GM23338 (cell line): ENCODE measurements at regions not wholly inside any gene's neighbourhood (a gene's known extent, or its start where the extent isn't known, plus 50 kb on each side); places are given as distances from the start of the nearest gene placed in this dataset.

ENCODE experiments used
- CREB1 ChIP-seq: fragments of 250-450 bp; sonication (Bioruptor Pico); IDR thresholded peaks from 2 replicates; pipeline ENCODE4 v1.5.0; 2020; ENCODE audit warnings: low read depth, mild to moderate bottlenecking, moderate library complexity
- EZH2 ChIP-seq: fragments of 200-600 bp; sonication (generic); IDR thresholded peaks from one replicate; pipeline ENCODE4 v1.8.0; 2017; ENCODE audit warnings: antibody characterized with exemption, mild to moderate bottlenecking, low read depth; ENCODE audit not compliant: unreplicated experiment
- EZH2phosphoT487 ChIP-seq: fragments of 200-600 bp; sonication (generic); IDR thresholded peaks from one replicate; pipeline ENCODE4 v1.8.1; 2018; ENCODE audit warnings: antibody characterized with exemption; ENCODE audit not compliant: unreplicated experiment
- JUNB ChIP-seq: IDR thresholded peaks from one replicate; pipeline ENCODE4 v1.6.1; 2016; ENCODE audit warnings: antibody characterized with exemption; ENCODE audit not compliant: unreplicated experiment
- NANOG ChIP-seq: IDR thresholded peaks from 2 replicates; pipeline ENCODE4 v1.6.1; 2016; ENCODE audit warnings: antibody characterized with exemption, borderline replicate concordance
- POLR2AphosphoS5 ChIP-seq: IDR thresholded peaks from 2 replicates; pipeline ENCODE4 v1.6.1; 2016; ENCODE audit warnings: antibody characterized with exemption, low read depth
- ZNF114 ChIP-seq: fragments of 250-450 bp; sonication (Bioruptor Pico); IDR thresholded peaks from 2 replicates; pipeline ENCODE4 v1.5.0; 2020; ENCODE audit warnings: mild to moderate bottlenecking, moderate library complexity
- ZNF331 ChIP-seq: fragments of 250-450 bp; sonication (Bioruptor Pico); IDR thresholded peaks from 2 replicates; pipeline ENCODE4 v1.5.0; 2020; ENCODE audit warnings: low read depth, mild to moderate bottlenecking, moderate library complexity
- TF ChIP-seq, protein P1 (sequence below), 2 experiments: fragments of 200-600 bp in 1 of 2; sonication (generic) in 1 of 2; conservative IDR thresholded peaks; 2 replicates each; pipeline versions ENCODE4 v1.5.1 to v1.6.1; 2016 to 2017; ENCODE audit warnings: antibody characterized with exemption in 2 of 2, low read depth in 2 of 2, mild to moderate bottlenecking in 2 of 2, moderate library complexity in 1 of 2
- TF ChIP-seq, protein P2 (sequence below): IDR thresholded peaks from one replicate; pipeline ENCODE4 v1.6.1; 2018; ENCODE audit warnings: antibody characterized with exemption; ENCODE audit not compliant: unreplicated experiment
- TF ChIP-seq, protein P3 (sequence below): IDR thresholded peaks from 2 replicates; pipeline ENCODE4 v1.6.1; 2016; ENCODE audit warnings: antibody characterized with exemption

DNA sequence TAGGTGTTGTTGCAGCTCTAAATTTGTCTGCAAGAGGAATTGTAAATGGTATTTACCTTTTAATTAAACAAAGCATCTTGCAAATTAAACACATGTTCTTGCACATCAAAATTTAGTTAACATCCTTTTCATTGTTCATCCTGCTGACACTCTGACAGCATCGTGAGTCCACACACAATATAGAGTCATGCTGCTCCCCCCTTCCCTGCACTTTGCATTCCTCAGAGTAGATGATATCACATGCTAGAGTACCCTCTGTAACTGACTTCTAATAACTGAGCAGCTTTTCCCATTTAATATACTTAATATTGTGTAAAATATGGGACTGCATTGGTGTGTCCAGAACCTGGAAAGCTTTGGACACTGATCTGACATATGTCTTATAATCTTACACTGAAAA lies 138.8 kb upstream of the DPYD start:
- TF ChIP-seq, protein P1, sequence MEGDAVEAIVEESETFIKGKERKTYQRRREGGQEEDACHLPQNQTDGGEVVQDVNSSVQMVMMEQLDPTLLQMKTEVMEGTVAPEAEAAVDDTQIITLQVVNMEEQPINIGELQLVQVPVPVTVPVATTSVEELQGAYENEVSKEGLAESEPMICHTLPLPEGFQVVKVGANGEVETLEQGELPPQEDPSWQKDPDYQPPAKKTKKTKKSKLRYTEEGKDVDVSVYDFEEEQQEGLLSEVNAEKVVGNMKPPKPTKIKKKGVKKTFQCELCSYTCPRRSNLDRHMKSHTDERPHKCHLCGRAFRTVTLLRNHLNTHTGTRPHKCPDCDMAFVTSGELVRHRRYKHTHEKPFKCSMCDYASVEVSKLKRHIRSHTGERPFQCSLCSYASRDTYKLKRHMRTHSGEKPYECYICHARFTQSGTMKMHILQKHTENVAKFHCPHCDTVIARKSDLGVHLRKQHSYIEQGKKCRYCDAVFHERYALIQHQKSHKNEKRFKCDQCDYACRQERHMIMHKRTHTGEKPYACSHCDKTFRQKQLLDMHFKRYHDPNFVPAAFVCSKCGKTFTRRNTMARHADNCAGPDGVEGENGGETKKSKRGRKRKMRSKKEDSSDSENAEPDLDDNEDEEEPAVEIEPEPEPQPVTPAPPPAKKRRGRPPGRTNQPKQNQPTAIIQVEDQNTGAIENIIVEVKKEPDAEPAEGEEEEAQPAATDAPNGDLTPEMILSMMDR (conservative IDR thresholded peaks at IDR 0.05; ENCODE audit: low read depth in 2 of 2) = no peak
- TF ChIP-seq EZH2 (no peak), ZNF114 (CRISPR knock-in tag) (no peak), POLR2AphosphoS5 (no peak), EZH2phosphoT487 (no peak), ZNF331 (no peak), NANOG (no peak), CREB1 (CRISPR knock-in tag) (no peak), JUNB (no peak)
- TF ChIP-seq, protein P2, sequence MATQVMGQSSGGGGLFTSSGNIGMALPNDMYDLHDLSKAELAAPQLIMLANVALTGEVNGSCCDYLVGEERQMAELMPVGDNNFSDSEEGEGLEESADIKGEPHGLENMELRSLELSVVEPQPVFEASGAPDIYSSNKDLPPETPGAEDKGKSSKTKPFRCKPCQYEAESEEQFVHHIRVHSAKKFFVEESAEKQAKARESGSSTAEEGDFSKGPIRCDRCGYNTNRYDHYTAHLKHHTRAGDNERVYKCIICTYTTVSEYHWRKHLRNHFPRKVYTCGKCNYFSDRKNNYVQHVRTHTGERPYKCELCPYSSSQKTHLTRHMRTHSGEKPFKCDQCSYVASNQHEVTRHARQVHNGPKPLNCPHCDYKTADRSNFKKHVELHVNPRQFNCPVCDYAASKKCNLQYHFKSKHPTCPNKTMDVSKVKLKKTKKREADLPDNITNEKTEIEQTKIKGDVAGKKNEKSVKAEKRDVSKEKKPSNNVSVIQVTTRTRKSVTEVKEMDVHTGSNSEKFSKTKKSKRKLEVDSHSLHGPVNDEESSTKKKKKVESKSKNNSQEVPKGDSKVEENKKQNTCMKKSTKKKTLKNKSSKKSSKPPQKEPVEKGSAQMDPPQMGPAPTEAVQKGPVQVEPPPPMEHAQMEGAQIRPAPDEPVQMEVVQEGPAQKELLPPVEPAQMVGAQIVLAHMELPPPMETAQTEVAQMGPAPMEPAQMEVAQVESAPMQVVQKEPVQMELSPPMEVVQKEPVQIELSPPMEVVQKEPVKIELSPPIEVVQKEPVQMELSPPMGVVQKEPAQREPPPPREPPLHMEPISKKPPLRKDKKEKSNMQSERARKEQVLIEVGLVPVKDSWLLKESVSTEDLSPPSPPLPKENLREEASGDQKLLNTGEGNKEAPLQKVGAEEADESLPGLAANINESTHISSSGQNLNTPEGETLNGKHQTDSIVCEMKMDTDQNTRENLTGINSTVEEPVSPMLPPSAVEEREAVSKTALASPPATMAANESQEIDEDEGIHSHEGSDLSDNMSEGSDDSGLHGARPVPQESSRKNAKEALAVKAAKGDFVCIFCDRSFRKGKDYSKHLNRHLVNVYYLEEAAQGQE = no peak
- TF ChIP-seq, protein P3, sequence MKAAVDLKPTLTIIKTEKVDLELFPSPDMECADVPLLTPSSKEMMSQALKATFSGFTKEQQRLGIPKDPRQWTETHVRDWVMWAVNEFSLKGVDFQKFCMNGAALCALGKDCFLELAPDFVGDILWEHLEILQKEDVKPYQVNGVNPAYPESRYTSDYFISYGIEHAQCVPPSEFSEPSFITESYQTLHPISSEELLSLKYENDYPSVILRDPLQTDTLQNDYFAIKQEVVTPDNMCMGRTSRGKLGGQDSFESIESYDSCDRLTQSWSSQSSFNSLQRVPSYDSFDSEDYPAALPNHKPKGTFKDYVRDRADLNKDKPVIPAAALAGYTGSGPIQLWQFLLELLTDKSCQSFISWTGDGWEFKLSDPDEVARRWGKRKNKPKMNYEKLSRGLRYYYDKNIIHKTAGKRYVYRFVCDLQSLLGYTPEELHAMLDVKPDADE = no peak
